Endothelial cell (in vitro differentiated cells): ENCODE measurements at regions not wholly inside any gene's neighbourhood (a gene's known extent, or its start where the extent isn't known, plus 50 kb on each side); places are given as distances from the start of the nearest gene placed in this dataset.
A peak's percentile ranks its signal among the peaks of the same experiment; 100 is the strongest.
"Not testable (repeated sequence)": the region's sequence is repeated elsewhere in the genome, so short reads cannot be mapped to it uniquely, and the experiment has no call there.

ENCODE experiments used
- DNase-seq: peaks from one replicate; pipeline ENCODE4 v3.0.0; 2021; ENCODE audit warnings: low spot score
- H3K27ac Mint-ChIP-seq: one replicate; pipeline ENCODE4 v1.8.0; 2021; ENCODE audit warnings: mixed read lengths, inconsistent platforms; ENCODE audit not compliant: unreplicated experiment
- H3K27me3 Mint-ChIP-seq: one replicate; pipeline ENCODE4 v1.8.0; 2021; ENCODE audit warnings: mild to moderate bottlenecking, moderate library complexity, mixed read lengths, inconsistent platforms; ENCODE audit not compliant: unreplicated experiment
- H3K36me3 Mint-ChIP-seq: one replicate; pipeline ENCODE4 v1.8.0; 2021; ENCODE audit warnings: mild to moderate bottlenecking, low read depth, mixed read lengths, inconsistent platforms; ENCODE audit not compliant: unreplicated experiment
- H3K4me1 Mint-ChIP-seq: one replicate; pipeline ENCODE4 v1.8.0; 2021; ENCODE audit warnings: mild to moderate bottlenecking, mixed read lengths, inconsistent platforms; ENCODE audit not compliant: unreplicated experiment
- H3K4me3 Mint-ChIP-seq: one replicate; pipeline ENCODE4 v1.8.0; 2021; ENCODE audit warnings: mild to moderate bottlenecking, mixed read lengths, inconsistent platforms; ENCODE audit not compliant: unreplicated experiment
- H3K9me3 Mint-ChIP-seq: one replicate; pipeline ENCODE4 v1.8.0; 2021; ENCODE audit warnings: mixed read lengths, inconsistent platforms; ENCODE audit not compliant: unreplicated experiment
- CTCF ChIP-seq: fragments of 200-600 bp; sonication (generic); IDR thresholded peaks from one replicate; pipeline ENCODE4 v1.5.0; 2021; ENCODE audit warnings: antibody characterized with exemption; ENCODE audit not compliant: unreplicated experiment

DNA sequence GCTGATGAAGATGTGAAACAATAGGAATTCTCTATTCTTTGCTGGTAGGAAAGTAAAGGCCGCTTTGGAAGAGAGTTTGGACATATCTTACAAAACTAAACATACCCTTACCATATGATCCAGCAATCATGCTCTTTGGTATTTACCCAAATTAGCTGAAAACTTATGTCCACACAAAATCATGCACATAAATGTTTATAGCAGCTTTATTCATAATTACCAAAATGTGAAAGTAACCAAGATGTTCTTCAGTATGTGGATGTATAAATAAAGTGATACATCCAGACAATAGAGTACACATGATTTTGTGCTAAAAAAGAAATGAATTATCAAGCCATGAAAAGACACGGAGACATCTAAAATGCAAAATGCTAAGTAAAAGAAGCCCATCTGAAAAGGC lies 98.7 kb upstream of the SLC35F3 start:
- no peaks in the 10 kb centered on the region for H3K36me3 Mint-ChIP-seq
- no peak overlapping the region for H3K27ac Mint-ChIP-seq
- DNase-seq, result no peak
- no peaks in the 10 kb centered on the region for H3K4me1 Mint-ChIP-seq
- no peaks in the 10 kb centered on the region for H3K9me3 Mint-ChIP-seq
- no peak for TF ChIP-seq CTCF
- no peaks in the 10 kb centered on the region for H3K27me3 Mint-ChIP-seq
- no peak overlapping the region for H3K4me3 Mint-ChIP-seq

DNA sequence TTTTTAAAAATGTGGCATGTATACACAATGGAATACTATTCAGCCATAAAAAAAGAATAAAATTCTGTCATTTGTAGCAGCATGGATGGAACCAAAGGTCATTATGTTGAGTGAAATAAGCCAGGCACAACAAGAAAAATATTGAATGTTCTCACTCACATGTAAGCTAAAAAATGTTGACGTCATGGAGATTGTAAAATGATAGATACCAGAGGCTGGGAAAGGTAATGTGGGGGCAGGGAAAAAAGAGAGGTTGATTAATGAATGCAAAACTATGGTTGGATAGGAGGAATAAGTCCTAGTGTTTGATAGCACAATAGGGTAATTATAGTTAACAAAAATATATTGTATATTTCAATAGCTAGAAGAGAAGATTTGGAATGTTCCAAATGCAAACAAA lies 89.1 kb upstream of the SLC35F3 start:
- no peak overlapping the region for H3K4me3 Mint-ChIP-seq

DNA sequence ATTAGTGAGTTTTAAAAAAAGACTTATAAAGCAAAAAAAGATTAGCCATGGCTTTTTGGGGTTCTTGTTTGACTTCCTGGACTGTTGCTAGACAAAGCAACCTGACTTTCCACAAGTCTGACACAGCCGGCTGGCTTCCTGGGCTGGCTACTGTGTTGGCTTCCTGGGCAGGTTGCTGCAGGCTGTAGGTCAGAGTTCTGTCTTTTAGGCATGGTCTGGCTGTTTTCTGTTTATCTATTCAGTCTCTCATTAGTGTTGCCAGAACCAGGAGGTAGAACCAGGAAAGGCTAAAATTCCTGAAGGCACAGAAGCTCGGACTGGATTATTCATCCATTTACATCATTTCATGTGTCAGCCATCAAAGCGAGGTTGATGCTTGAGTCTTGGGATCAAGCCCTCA lies 88.6 kb upstream of the SLC35F3 start:
- no peak overlapping the region for H3K4me3 Mint-ChIP-seq
- DNase-seq, result peak; percentile 15
- H3K4me1 Mint-ChIP-seq, result peaks cover 4% of the 10 kb centered on the region
- no peak overlapping the region for H3K27ac Mint-ChIP-seq
- TF ChIP-seq CTCF, result no peak
- H3K9me3 Mint-ChIP-seq, result no peaks in the 10 kb centered on the region
- H3K27me3 Mint-ChIP-seq, result peaks cover 5% of the 10 kb centered on the region
- H3K36me3 Mint-ChIP-seq, result no peaks in the 10 kb centered on the region

More for the DNA sequence above, 89.1 kb upstream of the SLC35F3 start:
- no peak for TF ChIP-seq CTCF
- H3K27me3 Mint-ChIP-seq, result peaks cover 5% of the 10 kb centered on the region
- no peak for DNase-seq
- no peak overlapping the region for H3K27ac Mint-ChIP-seq
- H3K9me3 Mint-ChIP-seq, result no peaks in the 10 kb centered on the region
- peaks cover 4% of the 10 kb centered on the region for H3K4me1 Mint-ChIP-seq
- H3K36me3 Mint-ChIP-seq, result no peaks in the 10 kb centered on the region

DNA sequence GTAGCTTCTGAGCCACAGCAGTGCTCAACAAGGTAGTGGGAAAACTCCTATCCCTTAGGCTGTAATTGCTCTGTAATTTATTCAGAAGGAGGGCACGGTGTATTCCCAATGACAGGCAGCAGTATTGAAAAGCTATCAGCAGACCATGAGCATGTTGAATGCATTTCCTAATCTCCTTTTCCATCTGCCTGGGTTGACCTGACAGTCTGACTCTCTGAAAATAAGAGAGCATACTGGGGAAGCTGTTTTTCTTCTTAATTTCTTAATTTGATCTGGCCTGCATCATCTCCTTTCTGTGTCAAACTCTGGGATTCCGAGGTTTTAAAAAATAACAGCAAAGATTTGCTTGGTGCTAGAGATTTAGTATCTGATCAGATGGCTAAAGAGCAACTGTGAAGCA lies 88.1 kb upstream of the SLC35F3 start:
- Mint-ChIP-seq H3K4me1 (peaks cover 4% of the 10 kb centered on the region), H3K27me3 (peaks cover 5% of the 10 kb centered on the region)
- DNase-seq, result no peak

GRCh38 chr1:233819042-233819441 lies 85.4 kb upstream of the SLC35F3 start:
- no peak for TF ChIP-seq CTCF
- peaks cover 4% of the 10 kb centered on the region for H3K4me1 Mint-ChIP-seq
- DNase-seq, result no peak
- peaks cover 3% of the 10 kb centered on the region for H3K27me3 Mint-ChIP-seq
- no peak overlapping the region for H3K27ac Mint-ChIP-seq
- H3K36me3 Mint-ChIP-seq, result no peaks in the 10 kb centered on the region
- no peaks in the 10 kb centered on the region for H3K9me3 Mint-ChIP-seq
- H3K4me3 Mint-ChIP-seq, result no peak overlapping the region

More for the DNA sequence above, 88.1 kb upstream of the SLC35F3 start:
- no peak for TF ChIP-seq CTCF
- no peaks in the 10 kb centered on the region for H3K9me3 Mint-ChIP-seq
- no peaks in the 10 kb centered on the region for H3K36me3 Mint-ChIP-seq
- H3K4me3 Mint-ChIP-seq, result no peak overlapping the region
- no peak overlapping the region for H3K27ac Mint-ChIP-seq

GRCh38 chr1:233824179-233824578 lies 80.3 kb upstream of the SLC35F3 start:
- DNase-seq, H3K27me3 Mint-ChIP-seq, H3K27ac Mint-ChIP-seq, H3K4me1 Mint-ChIP-seq, H3K4me3 Mint-ChIP-seq, H3K36me3 Mint-ChIP-seq, H3K9me3 Mint-ChIP-seq: not testable (repeated sequence)

GRCh38 chr1:233827937-233828336 lies 76.5 kb upstream of the SLC35F3 start:
- H3K27me3 Mint-ChIP-seq, DNase-seq, H3K27ac Mint-ChIP-seq, H3K36me3 Mint-ChIP-seq, H3K9me3 Mint-ChIP-seq, H3K4me3 Mint-ChIP-seq, H3K4me1 Mint-ChIP-seq: not testable (repeated sequence)
